T-helper 22 cell (primary cell): ENCODE measurements at regions not wholly inside any gene's neighbourhood (a gene's known extent, or its start where the extent isn't known, plus 50 kb on each side); places are given as distances from the start of the nearest gene placed in this dataset.
"Not testable (repeated sequence)": the region's sequence is repeated elsewhere in the genome, so short reads cannot be mapped to it uniquely, and the experiment has no call there.

Experiments used
- DNase-seq: peaks from one replicate; pipeline ENCODE4 v3.0.0-alpha.2; 2020; ENCODE audit warnings: low read depth

DNA sequence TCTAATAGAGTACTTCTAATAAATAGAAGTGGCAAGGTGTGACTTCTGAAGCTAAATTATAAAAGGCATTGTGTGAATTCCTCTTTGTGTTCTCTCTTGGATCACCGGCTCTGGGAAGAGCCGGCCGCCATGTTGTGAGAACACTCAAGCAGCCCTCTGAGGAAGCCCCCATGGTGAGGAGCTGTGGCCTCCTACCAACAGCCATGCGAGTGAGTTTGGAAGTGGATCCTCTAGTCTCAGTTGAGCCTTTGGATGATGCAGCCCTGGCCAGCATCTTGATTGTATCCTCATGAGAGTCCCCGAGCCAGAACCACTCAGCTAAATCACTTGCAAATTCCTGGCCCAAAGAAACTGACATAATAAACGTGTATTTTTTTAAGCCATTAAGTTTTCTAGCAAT lies 94.5 kb upstream of the CARD11 start:
- no peak for DNase-seq

- no peak for DNase-seq
Measured at GRCh38 chr7:3138997-3139396, 95.3 kb upstream of the CARD11 start.

DNA sequence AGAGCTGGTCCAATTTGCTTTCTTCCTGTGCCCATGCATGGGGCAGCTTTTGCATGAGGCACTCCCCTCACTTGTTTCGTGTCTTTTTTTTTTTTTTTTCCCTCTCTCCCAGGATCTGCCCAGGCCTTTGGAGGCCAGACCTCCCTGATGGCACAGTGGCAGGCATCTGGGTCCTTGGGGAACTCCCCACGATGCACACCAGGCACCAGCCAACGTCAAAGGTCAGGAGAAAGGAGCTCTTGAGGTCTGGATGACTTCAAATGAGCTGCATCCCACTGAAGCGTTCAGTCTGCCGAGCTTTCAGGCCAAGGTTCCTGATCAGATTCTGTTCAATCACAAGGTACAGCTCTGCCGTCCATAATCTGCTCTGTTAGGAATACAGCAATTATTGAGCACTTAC lies 97.2 kb upstream of the CARD11 start:
- DNase-seq: no peak

DNA sequence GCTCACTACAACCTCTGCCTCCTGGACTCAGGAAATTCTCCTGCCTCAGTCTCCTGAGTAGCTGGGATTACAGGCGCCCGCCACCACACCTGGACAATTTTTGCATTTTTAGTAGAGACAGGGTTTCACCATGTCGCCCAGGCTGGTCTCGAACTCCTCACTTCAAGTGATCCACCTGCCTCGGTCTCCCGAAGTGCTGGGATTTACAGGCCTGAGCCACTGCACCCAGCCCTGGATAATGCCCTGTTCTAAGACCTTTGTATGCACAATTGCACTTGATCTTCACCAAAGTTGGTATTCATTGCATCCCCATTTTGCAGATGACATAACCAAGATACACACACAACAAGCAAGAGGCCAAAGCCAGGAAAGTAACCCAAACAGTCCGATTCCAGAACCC lies 97.7 kb upstream of the CARD11 start:
- no peak for DNase-seq

DNA sequence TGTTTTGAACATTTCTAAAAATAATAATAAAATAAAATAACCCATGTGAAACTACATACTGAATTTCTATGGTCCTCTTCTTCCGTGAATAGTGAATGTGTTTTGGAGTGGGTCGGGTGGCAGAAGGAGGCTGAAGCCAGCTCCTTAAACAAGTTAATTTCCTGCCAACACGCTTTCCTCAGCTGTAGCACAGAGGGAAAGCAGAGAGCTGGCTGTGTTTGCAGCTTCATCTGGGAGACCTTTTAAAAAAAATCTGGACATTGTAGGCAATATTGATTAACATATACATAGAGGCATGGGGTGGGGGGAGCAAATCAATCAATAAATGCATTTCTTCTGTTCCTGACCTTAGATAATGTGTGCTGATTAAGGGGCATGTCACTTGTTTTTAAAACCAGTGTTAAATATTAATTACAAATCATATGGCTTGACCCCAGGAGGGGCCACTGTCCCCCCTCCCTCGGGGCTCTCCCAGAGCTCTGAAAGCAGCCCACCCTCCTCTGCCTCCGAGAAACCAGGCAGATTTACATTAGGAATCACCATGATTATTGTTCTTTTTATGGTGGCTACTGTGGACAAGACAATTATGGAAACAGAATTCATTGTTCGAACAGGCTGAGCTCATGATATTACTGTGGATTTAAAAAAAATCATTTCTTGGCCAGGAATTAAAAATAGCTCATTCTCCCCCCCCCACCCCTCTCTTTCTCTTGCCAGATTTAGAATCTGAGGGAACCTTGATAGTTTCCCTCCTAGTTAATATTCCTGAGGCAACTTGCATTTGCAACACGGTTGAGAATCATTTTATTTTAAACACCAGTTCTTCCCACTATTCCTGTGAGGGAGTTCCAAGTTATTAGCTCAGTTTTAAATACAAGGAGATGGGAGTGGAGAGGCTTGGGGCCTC lies 100.5 kb upstream of the CARD11 start:
- DNase-seq: no peak

GRCh38 chr7:3144776-3145125 lies 101.1 kb upstream of the CARD11 start:
- not testable (repeated sequence) for DNase-seq

- DNase-seq: no peak
Measured at GRCh38 chr7:3146571-3147226, 103.0 kb upstream of the CARD11 start.

DNA sequence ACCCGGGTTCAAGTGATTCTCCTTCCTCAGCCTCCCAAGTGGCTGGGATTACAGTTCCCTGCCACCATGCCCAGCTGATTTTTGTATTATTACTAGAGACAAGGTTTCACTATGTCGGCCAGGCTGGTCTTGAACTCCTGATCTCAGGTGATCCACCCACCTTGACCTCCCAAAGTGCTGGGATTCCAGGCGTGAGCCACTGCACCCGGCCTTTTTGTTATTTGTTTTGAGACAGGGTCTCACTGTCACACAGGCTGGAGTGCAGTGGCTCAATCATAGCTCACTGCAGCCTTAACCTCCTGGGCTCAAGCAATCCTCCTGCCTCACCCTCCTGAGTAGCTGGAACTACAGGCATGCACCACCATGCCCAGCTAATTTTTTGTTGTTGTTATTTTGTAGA lies 104.8 kb upstream of the CARD11 start:
- not testable (repeated sequence) for DNase-seq

DNA sequence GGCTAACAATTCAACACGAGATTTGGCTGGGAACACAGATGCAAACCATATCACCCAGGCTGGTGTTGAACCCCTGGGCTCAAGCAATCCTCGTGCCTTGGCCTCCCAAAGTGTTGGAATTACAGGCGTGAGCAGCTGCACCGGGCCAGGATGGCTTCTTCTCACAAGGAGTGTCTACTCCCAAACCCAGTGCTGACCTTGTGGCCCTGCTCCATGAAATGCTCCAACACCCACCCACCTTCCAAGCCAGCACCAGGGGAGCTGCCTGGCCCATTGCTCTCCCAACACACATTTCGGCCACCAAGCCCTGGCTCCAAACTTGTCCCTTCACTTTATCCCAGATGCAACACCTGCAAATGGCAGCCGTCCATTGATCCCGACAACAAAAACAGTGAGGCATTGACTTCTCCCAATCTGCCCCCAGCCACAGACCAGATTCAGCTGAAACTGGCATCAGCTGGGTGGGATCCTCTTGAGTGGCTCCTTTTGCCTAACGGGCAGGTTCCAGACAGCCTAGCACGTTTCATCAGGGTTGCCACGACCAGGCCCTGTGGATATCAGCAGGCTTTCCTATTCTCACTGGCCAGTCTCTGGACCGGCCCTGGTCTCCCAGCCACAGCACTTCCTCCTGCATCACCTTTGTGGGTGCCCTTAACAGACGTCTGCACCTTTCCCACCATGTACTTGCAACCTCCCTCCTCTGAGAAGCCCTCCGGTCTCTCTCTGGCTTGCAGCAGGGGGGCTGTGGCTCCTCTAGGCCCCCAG lies 105.7 kb upstream of the CARD11 start:
- no peak for DNase-seq

- DNase-seq: no peak
Measured at GRCh38 chr7:3150027-3150426, 106.4 kb upstream of the CARD11 start.

DNA sequence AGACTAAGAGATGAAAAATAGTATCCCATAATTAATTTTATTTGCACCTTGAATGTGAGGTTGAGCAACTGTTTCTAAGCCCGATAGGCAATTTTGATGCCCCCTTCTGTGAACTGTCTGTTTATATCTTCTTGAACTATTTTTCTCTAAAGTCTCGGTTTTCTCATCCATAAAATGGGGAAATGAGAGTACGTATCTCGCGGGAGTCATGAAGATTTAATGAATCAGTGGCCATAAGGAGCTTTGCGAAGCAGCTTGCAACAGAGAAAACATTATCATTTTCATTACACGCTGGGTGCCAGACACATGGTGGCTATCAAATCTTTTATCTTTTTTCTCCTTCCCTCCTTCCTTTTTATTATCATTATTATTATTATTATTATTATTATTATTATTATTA lies 108.1 kb upstream of the CARD11 start:
- no peak for DNase-seq

GRCh38 chr7:3152714-3153113 lies 109.0 kb upstream of the CARD11 start:
- DNase-seq: no peak

- no peak for DNase-seq
Measured at GRCh38 chr7:3153118-3153517, 109.5 kb upstream of the CARD11 start.

GRCh38 chr7:3154317-3154716 lies 110.7 kb upstream of the CARD11 start:
- no peak for DNase-seq

- no peak for DNase-seq
Measured at GRCh38 chr7:3154881-3155494, 111.3 kb upstream of the CARD11 start.

GRCh38 chr7:3156508-3156907 lies 112.8 kb upstream of the CARD11 start:
- DNase-seq: no peak

DNA sequence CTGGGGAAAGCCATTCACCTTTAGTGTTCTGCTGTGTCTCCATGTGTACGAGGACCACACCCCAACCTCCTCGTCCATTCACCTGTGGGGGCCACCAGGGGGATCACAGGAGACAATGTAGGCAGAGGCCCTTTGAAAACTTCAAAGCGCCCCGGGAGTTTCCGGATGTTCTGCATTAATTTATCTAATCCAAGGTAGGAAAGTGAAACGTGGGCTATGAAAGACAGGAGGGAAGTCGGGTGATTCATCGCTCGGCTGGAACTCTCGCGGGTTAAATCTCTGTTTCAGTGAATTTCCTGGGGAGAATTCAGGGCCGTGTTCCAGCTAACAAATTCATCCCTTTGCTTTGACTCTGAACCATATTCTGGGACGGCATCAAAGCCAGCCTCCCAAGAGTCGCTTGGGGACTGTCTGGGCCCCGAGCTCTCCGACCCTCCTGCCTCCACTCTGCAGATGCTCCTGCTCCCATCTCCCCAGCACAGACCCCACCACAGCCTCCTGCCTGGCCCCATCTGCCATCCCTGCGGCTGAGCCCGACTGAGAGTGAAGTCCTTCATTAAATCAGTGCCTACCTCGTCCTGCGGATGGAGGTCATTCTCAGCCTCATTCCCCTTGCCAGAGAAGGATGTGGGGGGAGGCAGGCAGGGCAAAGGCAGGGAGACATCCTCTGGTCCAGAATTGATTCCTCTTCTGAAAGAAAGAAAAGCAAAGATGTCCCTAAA lies 114.1 kb upstream of the CARD11 start:
- DNase-seq: no peak

- DNase-seq: no peak
Measured at GRCh38 chr7:3158341-3158760, 114.7 kb upstream of the CARD11 start.

DNA sequence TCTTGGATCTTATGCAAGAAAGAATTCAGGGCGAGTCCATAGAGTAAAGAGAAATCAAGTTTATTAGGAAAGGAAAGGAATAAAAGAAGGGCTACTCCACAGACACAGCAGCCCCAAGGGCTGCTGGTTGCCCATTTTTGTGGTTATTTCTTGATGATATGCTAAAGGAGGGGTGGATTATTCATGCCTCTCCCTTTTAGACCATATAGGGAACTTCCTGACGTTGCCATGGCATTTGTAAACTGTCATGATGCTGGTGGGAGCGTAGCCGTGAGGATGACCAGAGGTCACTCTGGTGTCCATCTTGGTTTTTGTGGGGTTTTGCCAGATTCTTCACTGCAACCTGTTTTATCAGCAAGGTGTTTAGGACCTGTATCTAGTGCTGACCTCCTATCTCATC lies 115.4 kb upstream of the CARD11 start:
- DNase-seq: no peak

- DNase-seq: no peak
Measured at GRCh38 chr7:3159445-3159844, 115.8 kb upstream of the CARD11 start.

- DNase-seq: not testable (repeated sequence)
Measured at GRCh38 chr7:3159926-3160325, 116.3 kb upstream of the CARD11 start.

GRCh38 chr7:3162289-3162688 lies 118.6 kb upstream of the CARD11 start:
- no peak for DNase-seq
